HCT116 (cell line): ENCODE measurements at regions not wholly inside any gene's neighbourhood (a gene's known extent, or its start where the extent isn't known, plus 50 kb on each side); places are given as distances from the start of the nearest gene placed in this dataset.

Experiments
- CTCF ChIP-seq, 3 experiments: fragments of 200-600 bp in 1 of 3; sonication (generic) in 1 of 3; IDR thresholded peaks in 2 of 3; conservative IDR thresholded peaks in 1 of 3; 2 replicates each; pipeline ENCODE4 v1.5.1; 2012 to 2017; ENCODE audit warnings: low read depth in 2 of 3, low read length in 2 of 3, antibody characterized with exemption in 1 of 3, borderline replicate concordance in 1 of 3, control low read depth in 1 of 3, mild to moderate bottlenecking in 1 of 3, mixed read lengths in 1 of 3, mixed run types in 1 of 3, moderate library complexity in 1 of 3; ENCODE audit not compliant: insufficient read depth in 1 of 3
- EGR1 ChIP-seq: IDR thresholded peaks from 2 replicates; pipeline ENCODE4 v1.6.1; 2012; ENCODE audit warnings: low read depth
- REST ChIP-seq: IDR thresholded peaks from 2 replicates; pipeline ENCODE4 v1.6.1; 2012; ENCODE audit warnings: low read depth
- ZNF274 ChIP-seq: fragments of 200-500 bp; sonication (Bioruptor generic); IDR thresholded peaks from 2 replicates; pipeline ENCODE4 v1.6.1; 2014; ENCODE audit warnings: mild to moderate bottlenecking, low read depth, low read length, inconsistent platforms

GRCh38 chr1:22393587-22393986, 58.1 kb upstream of the ZBTB40 start:
- TF ChIP-seq CTCF (IDR thresholded peaks at IDR 0.05 in 2 of 3, conservative IDR thresholded peaks at IDR 0.05 in 1 of 3; ENCODE audit: borderline replicate concordance in 1 of 3, insufficient read depth in 1 of 3, low read depth in 2 of 3, low read length in 2 of 3) (no peak), REST (no peak), ZNF274 (no peak), EGR1 (no peak)
